Adrenal gland (tissue), 9 donors: ENCODE measurements at regions not wholly inside any gene's neighbourhood (a gene's known extent, or its start where the extent isn't known, plus 50 kb on each side); places are given as distances from the start of the nearest gene placed in this dataset.

Source experiments
- DNase-seq, 7 donors: peaks; one replicate each; pipeline ENCODE4 v3.0.0-alpha.2; 2019 to 2020
- H3K27ac ChIP-seq, 5 donors: fragments of 200-600 bp; sonication (generic) in 4 of 5; 1 replicate in 3 of 5; 2 replicates in 2 of 5; pipeline versions ENCODE4 v1.5.1 to v1.8.0; 2016 to 2020; ENCODE audit warnings: mild to moderate bottlenecking in 1 of 5
- H3K27me3 ChIP-seq: fragments of 200-600 bp; 2 replicates; pipeline ENCODE4 v1.8.0; 2021
- H3K36me3 ChIP-seq, 2 donors: fragments of 200-600 bp; replicated peaks in 1 of 2; 1 replicate in 1 of 2; 2 replicates in 1 of 2; pipeline versions ENCODE4 v1.5.1 to v1.8.0; 2018 to 2022
- H3K4me1 ChIP-seq, 2 donors: fragments of 200-600 bp; replicated peaks in 1 of 2; 1 replicate in 1 of 2; 2 replicates in 1 of 2; pipeline versions ENCODE4 v1.5.1 to v1.8.0; 2018 to 2021
- H3K4me3 ChIP-seq, 4 donors: fragments of 200-600 bp; sonication (generic) in 3 of 4; one replicate each; pipeline ENCODE4 v1.5.1; 2016 to 2018
- H3K9me3 ChIP-seq, 3 donors: fragments of 200-600 bp; sonication (generic) in 1 of 3; replicated peaks in 1 of 3; 1 replicate in 2 of 3; 2 replicates in 1 of 3; pipeline versions ENCODE4 v1.5.1 to v1.8.0; 2016 to 2021
- POLR2A ChIP-seq, 2 donors: fragments of 450-650 bp; IDR thresholded peaks; one replicate each; pipeline ENCODE4 v1.6.1; 2017; ENCODE audit warnings: antibody characterized with exemption in 2 of 2, mild to moderate bottlenecking in 2 of 2, moderate library complexity in 1 of 2
- WGBS, 4 donors: extraction: QIAGEN DNeasy Blood & Tissue Kit in 2 of 4; methylation state at CpG; one replicate each; pipeline versions ENCODE4 v1.1.5 to v1.1.7; 2013 to 2017; 5-methylcytosine and 5-hydroxymethylcytosine counted together
- intact Hi-C, 2 donors: fragments of 100-400 bp; cut with DNase I; formaldehyde crosslinking; loops; one replicate each; pipeline versions ENCODE4 v1.14.1 to v1.15.0; 2022 to 2023
- TF ChIP-seq, protein P1 (sequence below), 6 experiments: fragments of 450-650 bp in 4 of 6; fragments of 200-600 bp in 2 of 6; sonication (generic) in 1 of 6; IDR thresholded peaks; 1 replicate in 5 of 6; 2 replicates in 1 of 6; pipeline versions ENCODE4 v1.5.1 to v1.8.0; 2016 to 2021; ENCODE audit warnings: antibody characterized with exemption in 6 of 6, mild to moderate bottlenecking in 2 of 6, moderate library complexity in 1 of 6
- donor health status: healthy with polysubstance abuse.
- donor health status: Bipolar disorder and iron deficiency.
- donor health status: DM: yes; HTN: yes; CAD: no.
- donor health status: DM: no; HTN: no; CAD: no.
- donor health status: DM: no; HTN: no; CAD: no.

GRCh38 chrX:7546551-7547080, 296.4 kb upstream of the VCX start:
- Histone ChIP-seq H3K27ac (no peak overlapping the region), H3K9me3 (no peaks in the 10 kb centered on the region), H3K36me3 (no peaks in the 10 kb centered on the region), H3K27me3 (no peaks in the 10 kb centered on the region), H3K4me1 (no peaks in the 10 kb centered on the region), H3K4me3 (no peak overlapping the region)
- TF ChIP-seq POLR2A (IDR thresholded peaks at IDR 0.05) = no peak
- TF ChIP-seq, protein P1, sequence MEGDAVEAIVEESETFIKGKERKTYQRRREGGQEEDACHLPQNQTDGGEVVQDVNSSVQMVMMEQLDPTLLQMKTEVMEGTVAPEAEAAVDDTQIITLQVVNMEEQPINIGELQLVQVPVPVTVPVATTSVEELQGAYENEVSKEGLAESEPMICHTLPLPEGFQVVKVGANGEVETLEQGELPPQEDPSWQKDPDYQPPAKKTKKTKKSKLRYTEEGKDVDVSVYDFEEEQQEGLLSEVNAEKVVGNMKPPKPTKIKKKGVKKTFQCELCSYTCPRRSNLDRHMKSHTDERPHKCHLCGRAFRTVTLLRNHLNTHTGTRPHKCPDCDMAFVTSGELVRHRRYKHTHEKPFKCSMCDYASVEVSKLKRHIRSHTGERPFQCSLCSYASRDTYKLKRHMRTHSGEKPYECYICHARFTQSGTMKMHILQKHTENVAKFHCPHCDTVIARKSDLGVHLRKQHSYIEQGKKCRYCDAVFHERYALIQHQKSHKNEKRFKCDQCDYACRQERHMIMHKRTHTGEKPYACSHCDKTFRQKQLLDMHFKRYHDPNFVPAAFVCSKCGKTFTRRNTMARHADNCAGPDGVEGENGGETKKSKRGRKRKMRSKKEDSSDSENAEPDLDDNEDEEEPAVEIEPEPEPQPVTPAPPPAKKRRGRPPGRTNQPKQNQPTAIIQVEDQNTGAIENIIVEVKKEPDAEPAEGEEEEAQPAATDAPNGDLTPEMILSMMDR (IDR thresholded peaks at IDR 0.05) = no peak
- no peak for DNase-seq
- WGBS, 4 donors = 89 to 94% (median 92%) methylated on average over 10 to 17 of the region's 17 CpGs
- intact Hi-C loops = no loop called here

- Histone ChIP-seq H3K36me3 (no peaks in the 10 kb centered on the region), H3K4me3 (no peak overlapping the region)
- WGBS, 4 donors = 33 to 67% (median 51%) methylated on average over 1 of the region's 1 CpG
These were observed 297.4 kb upstream of the VCX start for GRCh38 chrX:7545564-7545963.

GRCh38 chrX:7542587-7543380, 300.2 kb upstream of the VCX start:
- TF ChIP-seq, protein P1 (IDR thresholded peaks at IDR 0.05) = no peak
- TF ChIP-seq POLR2A (IDR thresholded peaks at IDR 0.05) = no peak
- no peak overlapping the region for H3K4me3 ChIP-seq
- H3K27me3 ChIP-seq = no peaks in the 10 kb centered on the region
- intact Hi-C loops = no loop called here
- H3K9me3 ChIP-seq = no peaks in the 10 kb centered on the region
- no peak overlapping the region for H3K27ac ChIP-seq
- no peaks in the 10 kb centered on the region for H3K4me1 ChIP-seq
- 70 to 72% (median 71%) methylated on average over 5 to 6 of the region's 6 CpGs for WGBS, 4 donors
- H3K36me3 ChIP-seq = no peaks in the 10 kb centered on the region
- DNase-seq = no peak

More at GRCh38 chrX:7545564-7545963, 297.4 kb upstream of the VCX start:
- no peak overlapping the region for H3K27ac ChIP-seq
- TF ChIP-seq POLR2A (IDR thresholded peaks at IDR 0.05) = no peak
- TF ChIP-seq, protein P1 (IDR thresholded peaks at IDR 0.05) = no peak
- no peaks in the 10 kb centered on the region for H3K4me1 ChIP-seq
- H3K9me3 ChIP-seq = no peaks in the 10 kb centered on the region
- intact Hi-C loops = no loop called here
- DNase-seq = no peak
- H3K27me3 ChIP-seq = no peaks in the 10 kb centered on the region

DNA sequence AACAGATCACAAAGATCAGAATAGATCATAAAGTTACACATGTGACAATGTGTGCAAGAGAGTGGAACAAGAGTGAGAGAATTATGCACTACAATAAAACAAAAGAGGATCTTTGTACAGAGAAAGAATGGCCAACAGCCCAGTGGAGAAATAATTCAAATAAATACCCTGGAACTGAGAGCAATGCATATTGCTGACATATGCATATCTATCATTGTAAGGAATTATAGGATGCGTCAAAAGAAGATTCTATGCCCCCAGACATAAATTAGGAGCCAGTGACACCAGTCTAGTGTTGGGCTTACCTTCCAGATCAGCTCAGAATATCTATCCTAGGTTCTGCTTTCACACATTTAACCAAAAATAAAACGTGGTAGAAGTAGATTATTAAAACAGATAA, 320.1 kb upstream of the VCX start:
- no peak for DNase-seq
- intact Hi-C loops = no loop called here
- no peaks in the 10 kb centered on the region for H3K36me3 ChIP-seq
- no peak for TF ChIP-seq POLR2A (IDR thresholded peaks at IDR 0.05)
- TF ChIP-seq, protein P1 (IDR thresholded peaks at IDR 0.05) = no peak
- H3K4me1 ChIP-seq = no peaks in the 10 kb centered on the region
- H3K9me3 ChIP-seq = no peaks in the 10 kb centered on the region
- no peak overlapping the region for H3K4me3 ChIP-seq
- 37 to 74% (median 58%) methylated on average over 2 of the region's 2 CpGs for WGBS, 4 donors
- H3K27me3 ChIP-seq = no peaks in the 10 kb centered on the region
- no peak overlapping the region for H3K27ac ChIP-seq
